ENCODE measurements at regions not wholly inside any gene's neighbourhood (a gene's known extent, or its start where the extent isn't known, plus 50 kb on each side); places are given as distances from the start of the nearest gene placed in this dataset.
"Not testable (repeated sequence)": the region's sequence is repeated elsewhere in the genome, so short reads cannot be mapped to it uniquely, and the experiment has no call there.

- H3K9me1 ChIP-seq (ENCODE audit: control insufficient read depth, extremely low read depth, insufficient read depth, low read length); FAIRE-seq; H3K4me3 ChIP-seq (ENCODE audit: control insufficient read depth in 2 of 3, extremely low read depth in 1 of 3, insufficient read depth in 2 of 3, low read depth in 1 of 3, low read length in 3 of 3); H3K27me3 ChIP-seq (ENCODE audit: control insufficient read depth, extremely low read depth, insufficient read depth, low read length); H3K9ac ChIP-seq (ENCODE audit: control insufficient read depth, extremely low read depth, insufficient read depth, low read length); dilution Hi-C loops (cut with MboI; ENCODE audit: extremely low pct_ligation_motif_present, low sequenced_read_pairs); H3K4me1 ChIP-seq (ENCODE audit: control insufficient read depth, extremely low read depth, insufficient read depth, low read length); DNase-seq (ENCODE audit: low read depth, low spot score); H3K9me3 ChIP-seq (ENCODE audit: control insufficient read depth, low read depth, low read length); H2AFZ ChIP-seq (ENCODE audit: control insufficient read depth, low read length); H4K20me1 ChIP-seq (ENCODE audit: control insufficient read depth, extremely low read depth, insufficient read depth, low read length); H3K36me3 ChIP-seq (ENCODE audit: control insufficient read depth in 2 of 2, extremely low read depth in 1 of 2, insufficient read depth in 2 of 2, low read length in 2 of 2); H3K4me2 ChIP-seq (ENCODE audit: control insufficient read depth, extremely low read depth, insufficient read depth, low read depth, low read length); H3K79me2 ChIP-seq (ENCODE audit: control insufficient read depth, insufficient read depth, low read length); H3K27ac ChIP-seq (ENCODE audit: control insufficient read depth, insufficient read depth, low read length): not testable (repeated sequence)
Measured at GRCh38 chr12:131233850-131234789, 280.4 kb downstream of the ADGRD1 start.

GRCh38 chr12:131234841-131235271 is 281.1 kb downstream of the ADGRD1 start:
- FAIRE-seq; dilution Hi-C loops (cut with MboI; ENCODE audit: extremely low pct_ligation_motif_present, low sequenced_read_pairs); H3K4me2 ChIP-seq (ENCODE audit: control insufficient read depth, extremely low read depth, insufficient read depth, low read depth, low read length); H3K79me2 ChIP-seq (ENCODE audit: control insufficient read depth, insufficient read depth, low read length); H3K4me3 ChIP-seq (ENCODE audit: control insufficient read depth in 2 of 3, extremely low read depth in 1 of 3, insufficient read depth in 2 of 3, low read depth in 1 of 3, low read length in 3 of 3); H4K20me1 ChIP-seq (ENCODE audit: control insufficient read depth, extremely low read depth, insufficient read depth, low read length); H3K36me3 ChIP-seq (ENCODE audit: control insufficient read depth in 2 of 2, extremely low read depth in 1 of 2, insufficient read depth in 2 of 2, low read length in 2 of 2); H3K27ac ChIP-seq (ENCODE audit: control insufficient read depth, insufficient read depth, low read length); H3K9ac ChIP-seq (ENCODE audit: control insufficient read depth, extremely low read depth, insufficient read depth, low read length); H3K27me3 ChIP-seq (ENCODE audit: control insufficient read depth, extremely low read depth, insufficient read depth, low read length); H3K9me3 ChIP-seq (ENCODE audit: control insufficient read depth, low read depth, low read length); H2AFZ ChIP-seq (ENCODE audit: control insufficient read depth, low read length); DNase-seq (ENCODE audit: low read depth, low spot score); H3K9me1 ChIP-seq (ENCODE audit: control insufficient read depth, extremely low read depth, insufficient read depth, low read length); H3K4me1 ChIP-seq (ENCODE audit: control insufficient read depth, extremely low read depth, insufficient read depth, low read length): not testable (repeated sequence)

- FAIRE-seq = no peak
Measured at GRCh38 chr12:131235871-131236271, 282.2 kb downstream of the ADGRD1 start.

More at GRCh38 chr12:131235871-131236271, 282.2 kb downstream of the ADGRD1 start:
- no peaks in the 10 kb centered on the region for H3K4me1 ChIP-seq (ENCODE audit: control insufficient read depth, extremely low read depth, insufficient read depth, low read length)
- H2AFZ ChIP-seq (ENCODE audit: control insufficient read depth, low read length) = no peak overlapping the region
- no peaks in the 10 kb centered on the region for H3K27me3 ChIP-seq (ENCODE audit: control insufficient read depth, extremely low read depth, insufficient read depth, low read length)
- TF ChIP-seq EZH2 (IDR thresholded peaks at IDR 0.05; ENCODE audit: low read length) = no peak
- TF ChIP-seq CTCF (optimal IDR thresholded peaks at IDR 0.05 in 1 of 3, IDR thresholded peaks at IDR 0.05 in 1 of 3, conservative IDR thresholded peaks at IDR 0.05 in 1 of 3; ENCODE audit: extremely low read depth in 1 of 3, insufficient read depth in 2 of 3, low read length in 3 of 3) = no peak
- no peak overlapping the region for H3K4me2 ChIP-seq (ENCODE audit: control insufficient read depth, extremely low read depth, insufficient read depth, low read depth, low read length)
- H3K79me2 ChIP-seq (ENCODE audit: control insufficient read depth, insufficient read depth, low read length) = no peaks in the 10 kb centered on the region
- H3K27ac ChIP-seq (ENCODE audit: control insufficient read depth, insufficient read depth, low read length) = no peak overlapping the region
- dilution Hi-C loops (cut with MboI; ENCODE audit: extremely low pct_ligation_motif_present, low sequenced_read_pairs) = no loop called here
- no peak for DNase-seq (ENCODE audit: low read depth, low spot score)
- no peaks in the 10 kb centered on the region for H4K20me1 ChIP-seq (ENCODE audit: control insufficient read depth, extremely low read depth, insufficient read depth, low read length)
- H3K4me3 ChIP-seq (ENCODE audit: control insufficient read depth in 2 of 3, extremely low read depth in 1 of 3, insufficient read depth in 2 of 3, low read depth in 1 of 3, low read length in 3 of 3) = no peak overlapping the region
- no peak overlapping the region for H3K9ac ChIP-seq (ENCODE audit: control insufficient read depth, extremely low read depth, insufficient read depth, low read length)
- no peaks in the 10 kb centered on the region for H3K36me3 ChIP-seq (ENCODE audit: control insufficient read depth in 2 of 2, extremely low read depth in 1 of 2, insufficient read depth in 2 of 2, low read length in 2 of 2)
- H3K9me3 ChIP-seq (ENCODE audit: control insufficient read depth, low read depth, low read length) = peaks cover 1% of the 10 kb centered on the region
- no peaks in the 10 kb centered on the region for H3K9me1 ChIP-seq (ENCODE audit: control insufficient read depth, extremely low read depth, insufficient read depth, low read length)

Data from keratinocyte (primary cell).